Retinal pigment epithelial cell (primary cell): ENCODE measurements at regions not wholly inside any gene's neighbourhood (a gene's known extent, or its start where the extent isn't known, plus 50 kb on each side); places are given as distances from the start of the nearest gene placed in this dataset.

Experiments used
- DNase-seq: peaks from one replicate; pipeline ENCODE4 v3.0.0-alpha.2; 2010; ENCODE audit warnings: low read depth
- H3K4me3 ChIP-seq: 2 replicates; pipeline ENCODE4 v1.5.1; 2011; ENCODE audit warnings: mild to moderate bottlenecking, low read length, control low read depth, moderate library complexity
- CTCF ChIP-seq: conservative IDR thresholded peaks from 2 replicates; pipeline ENCODE4 v1.5.1; 2011; ENCODE audit warnings: low read depth, low read length, control low read depth, inconsistent platforms

DNA sequence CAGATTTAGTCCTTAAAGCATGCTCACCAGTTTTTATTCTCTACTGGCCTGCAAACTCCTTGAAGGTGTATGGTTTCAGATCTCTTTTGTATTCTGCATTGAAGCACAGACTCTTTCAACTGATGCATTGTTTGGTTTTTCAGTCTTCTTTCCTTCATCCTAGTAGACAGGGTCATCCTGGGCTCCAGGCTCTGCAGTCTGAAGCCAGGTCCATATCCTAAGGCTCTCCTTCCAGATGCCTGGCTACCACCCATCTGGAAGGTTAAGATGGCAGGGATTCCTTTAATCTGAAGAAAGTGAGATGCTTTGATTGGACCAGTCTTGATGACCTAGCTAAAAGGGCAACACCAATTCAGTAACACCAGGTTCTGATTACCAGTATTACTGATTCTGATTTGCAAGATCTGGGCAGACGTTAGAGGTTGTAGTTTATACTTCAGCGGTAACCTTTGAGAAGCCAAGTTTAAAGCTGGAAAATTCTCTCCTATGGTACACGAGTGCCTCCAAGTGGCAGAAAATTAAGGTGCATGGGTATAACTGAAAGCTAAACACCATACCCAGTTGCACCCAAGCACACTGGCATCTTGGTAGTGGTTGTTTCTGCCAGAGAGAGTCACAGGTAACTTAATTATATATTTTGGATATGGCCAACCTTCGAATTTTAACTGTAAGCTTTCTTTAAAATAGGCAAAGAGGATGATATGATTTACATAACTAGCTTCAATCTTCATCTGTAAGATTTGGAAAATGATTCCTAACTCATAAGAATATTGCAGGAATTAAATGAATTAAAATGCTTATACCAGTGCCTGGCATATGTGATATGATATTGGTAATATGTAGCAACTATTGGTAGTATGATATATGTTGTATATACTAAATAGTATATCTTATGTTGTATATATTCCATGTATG, 1651.9 kb upstream of the MIR17HG start:
- peak; percentile 19 for DNase-seq

DNA sequence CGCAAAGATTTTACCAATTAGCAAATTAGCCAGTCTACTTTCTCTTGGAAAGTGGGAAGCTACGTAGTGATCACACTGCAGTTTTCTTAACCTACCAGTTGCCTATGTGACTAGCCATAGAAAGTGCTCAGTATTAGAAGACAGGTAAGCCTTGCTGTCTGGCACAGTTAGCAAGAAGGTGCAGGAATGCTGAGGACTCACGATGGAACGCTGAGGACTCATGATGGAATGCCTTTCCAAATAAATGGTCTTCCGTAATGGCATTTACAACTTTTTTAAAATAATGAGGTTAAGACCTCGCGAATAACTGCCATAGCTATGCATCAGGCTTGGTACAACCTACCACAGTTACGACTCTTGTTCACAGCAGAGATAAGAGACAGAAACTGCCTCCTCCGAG, 1645.6 kb upstream of the MIR17HG start:
- no peak for TF ChIP-seq CTCF
- no peak overlapping the region for H3K4me3 ChIP-seq
- DNase-seq, result no peak

More for the DNA sequence above, 1651.9 kb upstream of the MIR17HG start:
- no peak overlapping the region for H3K4me3 ChIP-seq
- peak; percentile 88 for TF ChIP-seq CTCF

- TF ChIP-seq CTCF, result no peak
- no peak overlapping the region for H3K4me3 ChIP-seq
- DNase-seq, result no peak
These were observed 1643.4 kb upstream of the MIR17HG start for GRCh38 chr13:89704040-89704439.

DNA sequence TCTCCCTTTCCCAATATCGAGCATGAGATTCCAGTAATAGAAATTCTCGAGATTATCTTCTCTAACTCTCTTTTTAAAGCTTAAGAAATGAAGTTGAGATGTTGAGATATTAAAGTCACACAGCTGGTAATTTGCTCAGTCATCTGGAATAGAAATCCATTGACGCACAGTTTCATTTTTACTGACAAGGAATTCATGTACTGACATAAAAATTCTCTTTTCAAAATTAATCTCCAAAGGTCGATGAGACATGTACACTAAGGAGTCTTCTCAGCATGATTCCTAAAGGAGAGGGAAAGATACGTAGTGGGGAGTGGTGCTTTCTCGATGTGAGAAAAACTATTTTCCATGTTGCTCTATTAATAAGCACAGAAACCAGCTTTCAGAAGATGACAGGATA, 1639.5 kb upstream of the MIR17HG start:
- TF ChIP-seq CTCF, result no peak
- no peak overlapping the region for H3K4me3 ChIP-seq
- DNase-seq, result peak; percentile 20

DNA sequence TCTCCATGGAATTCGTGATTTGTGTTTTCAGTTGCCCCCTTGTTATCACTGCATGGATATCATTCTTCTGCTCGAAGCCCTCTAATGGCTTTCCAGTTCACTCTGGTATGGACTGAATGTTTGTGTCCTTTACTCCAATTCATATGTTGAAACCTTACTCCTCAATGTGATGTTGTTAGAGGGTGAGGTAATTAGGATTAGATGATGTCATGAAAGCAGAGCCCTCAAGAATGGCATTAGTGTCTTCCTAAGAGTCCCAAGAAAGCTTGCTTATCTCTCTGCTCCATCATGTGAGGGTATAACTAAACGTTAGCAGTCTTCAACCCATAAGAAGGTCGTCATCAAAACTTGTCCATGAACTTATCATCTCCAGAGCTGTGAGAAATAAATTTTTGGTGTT, 1626.3 kb upstream of the MIR17HG start:
- DNase-seq, result no peak
- no peak for TF ChIP-seq CTCF
- no peak overlapping the region for H3K4me3 ChIP-seq

DNA sequence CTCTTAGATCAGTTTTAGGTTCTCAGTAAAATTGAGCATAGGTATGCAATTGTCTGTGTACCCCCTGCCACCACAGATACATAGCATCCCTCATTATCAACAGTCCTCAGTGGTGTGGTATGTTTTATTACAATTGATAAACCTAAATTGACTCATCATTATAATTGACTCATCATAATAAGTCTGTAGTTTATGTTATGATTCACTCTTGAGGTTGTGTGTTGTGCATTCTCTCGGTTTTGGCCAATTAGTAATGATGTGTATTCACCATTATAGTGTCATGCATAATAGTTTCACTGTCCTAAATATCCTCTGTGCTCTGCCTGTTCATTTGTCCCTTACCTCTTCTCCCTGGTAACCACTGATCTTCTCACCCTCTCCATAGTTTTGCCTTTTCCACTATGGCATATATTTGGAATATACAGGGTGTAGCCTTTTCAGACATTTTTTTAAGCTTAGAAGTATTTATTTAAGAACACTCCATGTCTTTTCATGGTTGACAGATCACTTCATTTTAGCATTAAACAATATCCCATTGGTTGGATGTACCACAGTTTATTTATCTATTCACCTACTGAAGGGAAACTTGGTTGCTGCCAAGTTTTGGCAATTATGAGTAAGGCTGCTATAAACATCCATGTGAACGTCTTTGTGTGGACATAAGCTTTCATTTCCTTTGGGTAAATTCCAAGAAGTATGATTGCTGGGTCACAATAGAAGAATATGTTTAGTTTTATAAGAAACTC, 1620.6 kb upstream of the MIR17HG start:
- TF ChIP-seq CTCF, result no peak
- DNase-seq, result peak; percentile 43
- no peak overlapping the region for H3K4me3 ChIP-seq
